HG03460 (cell line): ENCODE measurements at regions not wholly inside any gene's neighbourhood (a gene's known extent, or its start where the extent isn't known, plus 50 kb on each side); places are given as distances from the start of the nearest gene placed in this dataset.
"Not testable (repeated sequence)": the region's sequence is repeated elsewhere in the genome, so short reads cannot be mapped to it uniquely, and the experiment has no call there.

Experiments used
- ATAC-seq: cut with Tn5 transposase; IDR thresholded peaks from one replicate; pipeline ENCODE4 v1.9.1; 2021; ENCODE audit not compliant: unreplicated experiment

GRCh38 chrX:63470506-63470905 lies 119.4 kb upstream of the SPIN4 start:
- no peak for ATAC-seq

GRCh38 chrX:63466690-63467089 lies 115.6 kb upstream of the SPIN4 start:
- no peak for ATAC-seq

DNA sequence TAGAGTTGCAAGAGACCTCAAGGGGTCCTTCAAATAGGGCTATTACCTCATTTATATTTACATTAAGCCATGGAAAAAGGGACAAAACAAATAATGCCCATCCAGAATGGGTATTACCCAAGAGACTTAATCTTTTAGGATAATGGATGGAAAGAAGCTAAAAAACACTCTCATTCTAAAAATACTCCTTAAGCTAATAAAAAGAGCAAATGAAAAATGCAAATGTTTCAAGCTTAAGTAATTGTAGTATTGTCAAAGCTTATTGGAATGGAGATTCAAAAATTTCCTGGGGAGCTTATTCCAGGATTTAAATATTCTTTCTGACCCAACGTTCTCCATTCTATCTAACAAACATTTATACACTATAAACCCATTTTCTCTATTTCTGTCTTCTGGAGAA lies 107.8 kb upstream of the SPIN4 start:
- ATAC-seq: no peak

DNA sequence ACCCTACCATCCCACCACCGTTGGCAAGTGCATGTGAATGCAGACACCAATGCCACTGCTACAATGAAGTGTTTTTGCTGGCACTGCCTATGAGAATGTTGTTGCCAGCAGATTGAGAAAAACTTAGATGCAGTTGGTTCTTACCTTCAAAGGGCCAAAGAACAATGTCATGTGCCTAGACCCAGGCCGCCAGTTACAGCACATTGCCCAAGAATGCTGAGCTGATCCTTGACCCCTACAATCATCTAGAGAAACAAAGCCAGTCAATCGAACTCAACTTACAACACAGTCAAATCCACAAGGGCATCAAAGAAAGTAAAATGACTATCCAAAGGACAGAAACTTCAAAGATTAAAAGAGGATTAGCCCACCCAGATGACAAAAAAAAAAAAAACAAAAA lies 102.4 kb upstream of the SPIN4 start:
- no peak for ATAC-seq

- no peak for ATAC-seq
Measured at GRCh38 chrX:63441717-63442116, 90.6 kb upstream of the SPIN4 start.

GRCh38 chrX:63439580-63439979 lies 88.4 kb upstream of the SPIN4 start:
- no peak for ATAC-seq

- no peak for ATAC-seq
Measured at GRCh38 chrX:63436865-63437264, 85.7 kb upstream of the SPIN4 start.

DNA sequence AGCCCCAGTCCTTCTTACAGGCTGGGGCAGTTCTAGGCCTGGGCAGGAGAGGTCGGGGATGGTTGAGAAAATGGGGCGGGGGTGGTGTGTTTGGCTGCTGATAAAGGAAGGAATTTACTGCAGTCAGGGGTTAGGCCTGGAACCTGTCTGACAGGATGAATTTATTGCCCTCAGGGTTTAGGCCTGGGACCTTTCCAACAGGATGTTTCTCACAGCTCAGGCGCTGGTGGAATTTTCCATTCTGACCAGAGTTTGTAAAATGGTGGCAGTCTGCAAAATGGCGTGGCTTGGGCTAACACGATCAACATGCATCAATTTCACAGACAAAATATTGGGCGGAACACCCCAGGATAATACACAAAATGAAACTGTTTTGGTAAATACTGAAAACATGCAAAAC lies 83.5 kb upstream of the SPIN4 start:
- no peak for ATAC-seq

DNA sequence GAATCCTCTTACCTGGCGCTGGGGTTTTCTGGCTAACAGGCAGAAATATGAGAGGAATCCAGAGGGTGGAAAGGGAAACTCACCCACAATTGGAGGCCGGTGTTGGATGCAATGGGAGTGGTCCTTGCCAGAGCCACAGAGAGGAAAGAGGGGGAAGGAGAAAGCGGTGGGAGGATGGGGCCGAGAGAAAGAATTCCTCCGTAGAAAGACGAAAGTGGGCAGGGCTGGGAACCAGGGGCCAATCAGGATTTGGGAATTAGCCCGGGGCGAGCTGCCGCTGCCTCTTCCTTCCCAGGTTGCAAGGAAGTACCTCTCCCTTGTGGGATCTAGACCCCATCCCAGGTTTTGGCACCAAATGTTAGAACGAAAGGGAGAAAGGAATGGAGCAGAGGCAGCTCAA lies 83.1 kb upstream of the SPIN4 start:
- ATAC-seq: no peak

DNA sequence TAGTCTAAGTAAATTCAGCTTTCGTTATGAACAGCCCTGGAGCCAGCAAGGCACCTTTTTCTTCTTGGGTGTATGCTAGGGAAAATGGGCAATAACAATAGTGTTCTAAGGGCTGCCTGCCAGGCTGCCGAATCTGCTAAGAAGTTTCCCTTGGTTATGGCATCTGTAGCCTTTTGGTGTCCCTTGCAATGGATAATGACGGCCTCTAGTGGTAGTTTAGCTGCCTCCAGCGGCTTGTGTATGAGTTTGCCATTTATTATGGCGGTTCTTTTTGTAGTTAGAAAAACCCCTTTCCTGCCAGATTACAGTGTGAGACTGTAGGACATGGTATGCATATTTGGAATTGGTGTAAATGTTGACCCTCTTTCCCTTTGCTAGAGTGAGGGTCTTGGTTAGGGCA lies 78.9 kb upstream of the SPIN4 start:
- no peak for ATAC-seq

DNA sequence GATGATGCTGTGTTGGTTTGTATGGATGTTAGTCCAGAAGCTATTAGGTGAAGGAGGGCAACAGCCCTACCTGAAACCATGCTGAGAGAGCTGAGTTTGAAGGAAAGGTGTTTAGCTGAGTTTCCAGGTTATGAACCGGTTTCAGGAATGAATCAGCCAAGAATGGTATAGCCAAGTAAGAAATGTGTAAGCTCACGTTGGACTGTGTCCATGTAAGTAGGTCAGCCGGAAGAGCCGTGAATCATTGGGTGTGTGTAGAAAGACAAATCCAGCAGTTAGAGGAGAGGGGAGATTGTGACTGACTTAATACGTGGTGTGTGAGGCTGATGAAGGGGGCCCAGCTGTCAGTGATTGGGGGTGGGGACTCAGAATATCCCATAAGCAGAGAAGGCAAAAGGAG lies 77.2 kb upstream of the SPIN4 start:
- no peak for ATAC-seq

GRCh38 chrX:63426519-63426918 lies 75.4 kb upstream of the SPIN4 start:
- ATAC-seq: no peak

DNA sequence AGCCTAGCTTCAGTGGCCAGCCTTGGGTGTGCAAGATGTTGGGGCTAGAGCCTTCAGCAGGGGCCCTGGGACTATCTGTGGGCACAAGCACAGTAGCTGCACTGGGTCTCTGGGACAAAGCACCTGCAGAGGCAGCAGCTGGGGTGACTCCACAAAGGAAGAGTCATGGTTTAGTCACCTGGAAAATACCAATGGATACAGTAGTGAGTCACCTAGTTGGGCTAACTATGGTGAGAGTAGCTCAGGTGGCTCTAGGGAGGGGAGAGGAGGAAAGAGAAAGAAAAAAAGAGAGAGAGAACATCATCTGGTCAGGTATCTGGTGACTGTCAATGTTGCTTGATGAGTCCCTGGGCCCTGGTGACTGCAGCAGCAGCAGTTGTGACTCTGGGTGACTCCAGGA lies 72.9 kb upstream of the SPIN4 start:
- no peak for ATAC-seq

- ATAC-seq: no peak
Measured at GRCh38 chrX:63421411-63421810, 70.3 kb upstream of the SPIN4 start.

GRCh38 chrX:63418211-63418610 lies 67.1 kb upstream of the SPIN4 start:
- no peak for ATAC-seq

DNA sequence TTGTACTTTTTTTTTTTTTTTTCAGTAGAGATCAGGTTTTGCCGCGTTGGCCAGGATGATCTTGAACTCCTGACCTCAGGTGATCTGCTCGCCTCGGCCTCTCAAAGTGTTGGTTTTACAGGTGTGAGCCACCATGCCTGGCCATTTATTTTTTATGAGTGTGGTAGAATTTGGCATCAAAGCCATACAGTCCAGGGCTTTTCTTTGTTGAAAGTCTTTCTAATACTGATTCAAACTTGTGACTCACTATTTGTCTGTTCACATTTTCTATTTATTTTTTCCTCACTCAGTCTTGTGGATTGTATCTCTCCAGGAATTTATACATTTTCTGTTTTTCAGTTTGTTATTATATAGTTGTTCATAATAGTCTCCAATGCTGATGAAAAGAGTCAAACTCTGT lies 66.5 kb upstream of the SPIN4 start:
- ATAC-seq: no peak

- ATAC-seq: not testable (repeated sequence)
Measured at GRCh38 chrX:63409934-63410333, 58.8 kb upstream of the SPIN4 start.

DNA sequence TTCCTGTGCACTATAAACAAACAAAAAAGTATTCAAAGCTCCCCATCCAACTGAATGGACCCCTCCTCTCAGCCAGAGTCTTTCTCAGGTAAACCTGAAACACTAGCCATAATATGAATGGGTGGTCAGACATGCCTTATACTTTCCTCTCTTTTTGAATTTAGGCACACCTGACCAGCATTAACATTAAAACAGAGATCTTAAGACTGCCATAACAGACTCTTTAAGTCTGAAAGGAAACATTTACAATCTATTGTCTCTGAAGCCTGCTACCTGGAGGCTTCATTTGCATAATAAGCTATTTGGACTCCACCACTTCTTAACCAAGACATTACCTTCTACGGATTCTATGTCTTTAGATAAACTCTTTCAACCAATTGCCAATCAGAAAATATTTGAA lies 56.9 kb upstream of the SPIN4 start:
- ATAC-seq: no peak

GRCh38 chrX:63404332-63404731 lies 53.2 kb upstream of the SPIN4 start:
- ATAC-seq: no peak

- ATAC-seq: no peak
Measured at GRCh38 chrX:63402106-63402505, 51.0 kb upstream of the SPIN4 start.
